Loucy (cell line): ENCODE measurements at regions not wholly inside any gene's neighbourhood (a gene's known extent, or its start where the extent isn't known, plus 50 kb on each side); places are given as distances from the start of the nearest gene placed in this dataset.

Experiments
- EZH2phosphoT487 ChIP-seq: fragments of 200-600 bp; IDR thresholded peaks from 2 replicates; pipeline ENCODE4 v1.6.1; 2018; ENCODE audit warnings: antibody characterized with exemption, mild to moderate bottlenecking, moderate library complexity, borderline replicate concordance
- TF ChIP-seq, protein P1 (sequence below): fragments of 200-600 bp; sonication (generic); conservative IDR thresholded peaks from 2 replicates; pipeline ENCODE4 v1.5.1; 2014; ENCODE audit warnings: mild to moderate bottlenecking, antibody characterized with exemption, low read length

DNA sequence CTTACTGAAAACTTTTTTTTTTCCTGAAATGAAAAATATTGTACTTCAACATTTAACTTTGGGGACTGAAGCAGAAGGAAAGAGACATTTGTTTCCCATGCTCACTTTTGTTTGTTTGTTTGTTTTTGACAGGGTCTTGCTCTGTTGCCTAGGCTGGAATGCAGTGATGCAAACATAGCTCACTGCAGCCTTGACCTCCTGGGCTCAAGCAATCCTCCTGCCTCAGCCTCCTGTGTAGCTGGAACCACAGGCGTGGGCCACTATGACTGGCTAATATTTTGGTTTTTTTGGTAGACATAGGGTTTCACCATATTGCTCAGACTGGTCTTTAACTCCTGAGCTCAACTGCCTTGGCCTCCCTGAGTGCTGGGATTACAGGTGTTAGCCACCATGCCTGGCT, 70.9 kb upstream of the SPTBN1 start:
- TF ChIP-seq, protein P1, sequence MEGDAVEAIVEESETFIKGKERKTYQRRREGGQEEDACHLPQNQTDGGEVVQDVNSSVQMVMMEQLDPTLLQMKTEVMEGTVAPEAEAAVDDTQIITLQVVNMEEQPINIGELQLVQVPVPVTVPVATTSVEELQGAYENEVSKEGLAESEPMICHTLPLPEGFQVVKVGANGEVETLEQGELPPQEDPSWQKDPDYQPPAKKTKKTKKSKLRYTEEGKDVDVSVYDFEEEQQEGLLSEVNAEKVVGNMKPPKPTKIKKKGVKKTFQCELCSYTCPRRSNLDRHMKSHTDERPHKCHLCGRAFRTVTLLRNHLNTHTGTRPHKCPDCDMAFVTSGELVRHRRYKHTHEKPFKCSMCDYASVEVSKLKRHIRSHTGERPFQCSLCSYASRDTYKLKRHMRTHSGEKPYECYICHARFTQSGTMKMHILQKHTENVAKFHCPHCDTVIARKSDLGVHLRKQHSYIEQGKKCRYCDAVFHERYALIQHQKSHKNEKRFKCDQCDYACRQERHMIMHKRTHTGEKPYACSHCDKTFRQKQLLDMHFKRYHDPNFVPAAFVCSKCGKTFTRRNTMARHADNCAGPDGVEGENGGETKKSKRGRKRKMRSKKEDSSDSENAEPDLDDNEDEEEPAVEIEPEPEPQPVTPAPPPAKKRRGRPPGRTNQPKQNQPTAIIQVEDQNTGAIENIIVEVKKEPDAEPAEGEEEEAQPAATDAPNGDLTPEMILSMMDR: no peak
- TF ChIP-seq EZH2phosphoT487: no peak
